Coronary artery (tissue), 2 donors: ENCODE measurements at regions not wholly inside any gene's neighbourhood (a gene's known extent, or its start where the extent isn't known, plus 50 kb on each side); places are given as distances from the start of the nearest gene placed in this dataset.

Experiments used
- DNase-seq: peaks from one replicate; pipeline ENCODE4 v3.0.0-alpha.2; 2017; ENCODE audit warnings: low spot score
- H3K27ac ChIP-seq, 2 donors: fragments of 200-600 bp; sonication (generic); one replicate each; pipeline ENCODE4 v1.5.1; 2016 to 2019
- H3K4me3 ChIP-seq: fragments of 200-600 bp; sonication (generic); 2 replicates; pipeline ENCODE4 v1.5.1; 2016; ENCODE audit warnings: mild to moderate bottlenecking, moderate library complexity
- TF ChIP-seq, protein P1 (sequence below): fragments of 200-600 bp; sonication (generic); IDR thresholded peaks from one replicate; pipeline ENCODE4 v1.5.1; 2019; ENCODE audit warnings: antibody characterized with exemption

DNA sequence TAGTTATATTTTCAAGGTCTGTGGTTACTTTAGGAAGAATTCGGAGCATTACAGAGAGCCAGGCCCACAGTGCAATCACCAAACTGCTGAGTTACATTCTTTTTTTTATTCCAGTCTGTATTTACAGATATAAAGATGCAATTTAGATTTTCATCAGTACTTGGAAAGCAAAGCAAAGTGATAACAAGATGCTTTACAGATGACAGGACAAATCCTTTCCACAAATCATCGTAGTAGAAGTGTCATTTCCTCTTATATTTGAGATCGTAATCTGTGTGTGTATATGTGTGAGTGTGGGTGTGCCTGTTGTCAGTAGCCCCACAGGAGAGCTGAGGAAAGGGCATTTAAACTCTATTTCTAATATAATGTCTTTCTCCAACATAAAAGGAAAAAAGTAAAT, 1893.7 kb downstream of the STIM2 start:
- TF ChIP-seq, protein P1, sequence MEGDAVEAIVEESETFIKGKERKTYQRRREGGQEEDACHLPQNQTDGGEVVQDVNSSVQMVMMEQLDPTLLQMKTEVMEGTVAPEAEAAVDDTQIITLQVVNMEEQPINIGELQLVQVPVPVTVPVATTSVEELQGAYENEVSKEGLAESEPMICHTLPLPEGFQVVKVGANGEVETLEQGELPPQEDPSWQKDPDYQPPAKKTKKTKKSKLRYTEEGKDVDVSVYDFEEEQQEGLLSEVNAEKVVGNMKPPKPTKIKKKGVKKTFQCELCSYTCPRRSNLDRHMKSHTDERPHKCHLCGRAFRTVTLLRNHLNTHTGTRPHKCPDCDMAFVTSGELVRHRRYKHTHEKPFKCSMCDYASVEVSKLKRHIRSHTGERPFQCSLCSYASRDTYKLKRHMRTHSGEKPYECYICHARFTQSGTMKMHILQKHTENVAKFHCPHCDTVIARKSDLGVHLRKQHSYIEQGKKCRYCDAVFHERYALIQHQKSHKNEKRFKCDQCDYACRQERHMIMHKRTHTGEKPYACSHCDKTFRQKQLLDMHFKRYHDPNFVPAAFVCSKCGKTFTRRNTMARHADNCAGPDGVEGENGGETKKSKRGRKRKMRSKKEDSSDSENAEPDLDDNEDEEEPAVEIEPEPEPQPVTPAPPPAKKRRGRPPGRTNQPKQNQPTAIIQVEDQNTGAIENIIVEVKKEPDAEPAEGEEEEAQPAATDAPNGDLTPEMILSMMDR, result no peak
- no peak overlapping the region for H3K4me3 ChIP-seq
- no peak for DNase-seq

GRCh38 chr4:28755081-28755480, 1894.4 kb downstream of the STIM2 start:
- DNase-seq, result no peak
- TF ChIP-seq, protein P1, result no peak
- H3K4me3 ChIP-seq, result no peak overlapping the region
- H3K27ac ChIP-seq, result no peak overlapping the region

More for the DNA sequence above, 1893.7 kb downstream of the STIM2 start:
- H3K27ac ChIP-seq, result no peak overlapping the region

DNA sequence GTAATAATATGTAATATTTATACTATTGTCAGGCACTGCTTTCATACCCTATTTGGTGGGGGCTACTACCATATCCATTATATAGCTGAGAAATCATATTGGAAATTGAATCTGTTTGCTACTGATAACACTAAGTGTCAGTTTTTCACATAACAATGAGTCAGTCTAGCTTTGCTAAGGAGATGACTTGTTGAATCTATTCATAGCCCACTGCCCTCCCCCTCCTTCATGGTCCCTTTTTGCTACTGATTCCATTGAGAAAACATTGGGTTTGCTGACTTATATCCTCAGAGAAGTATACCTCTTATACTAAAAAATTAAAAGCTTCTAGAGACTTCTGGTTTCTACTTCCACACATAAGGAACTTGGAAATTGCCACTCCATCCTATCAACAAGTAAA, 1898.4 kb downstream of the STIM2 start:
- TF ChIP-seq, protein P1, result no peak
- no peak overlapping the region for H3K4me3 ChIP-seq
- DNase-seq, result no peak

GRCh38 chr4:28760003-28760402, 1899.4 kb downstream of the STIM2 start:
- Histone ChIP-seq H3K27ac (no peak overlapping the region), H3K4me3 (no peak overlapping the region)
- TF ChIP-seq, protein P1, result no peak
- no peak for DNase-seq

More for the DNA sequence above, 1898.4 kb downstream of the STIM2 start:
- H3K27ac ChIP-seq, result no peak overlapping the region

GRCh38 chr4:28772066-28772465, 1911.4 kb downstream of the STIM2 start:
- no peak overlapping the region for H3K4me3 ChIP-seq
- TF ChIP-seq, protein P1, result no peak
- no peak for DNase-seq
- no peak overlapping the region for H3K27ac ChIP-seq

DNA sequence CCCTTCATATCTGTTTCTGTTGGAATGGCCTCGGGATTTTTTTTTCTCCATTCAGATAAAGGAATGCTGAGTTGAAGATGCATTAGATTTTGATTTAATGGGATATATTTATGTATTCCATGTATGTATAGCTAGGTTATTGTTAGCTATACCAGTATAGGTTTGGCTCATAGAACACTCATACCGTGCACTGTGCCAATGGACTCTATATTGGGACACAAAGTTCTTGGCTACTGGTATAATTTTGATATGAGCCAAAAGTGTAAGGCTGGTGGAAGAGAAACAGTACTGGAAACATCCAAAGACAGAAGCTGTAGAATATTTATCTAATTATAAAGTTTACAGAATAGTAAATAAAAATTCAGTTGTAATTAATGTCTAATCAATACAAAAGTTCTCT, 1912.1 kb downstream of the STIM2 start:
- no peak overlapping the region for H3K27ac ChIP-seq

DNA sequence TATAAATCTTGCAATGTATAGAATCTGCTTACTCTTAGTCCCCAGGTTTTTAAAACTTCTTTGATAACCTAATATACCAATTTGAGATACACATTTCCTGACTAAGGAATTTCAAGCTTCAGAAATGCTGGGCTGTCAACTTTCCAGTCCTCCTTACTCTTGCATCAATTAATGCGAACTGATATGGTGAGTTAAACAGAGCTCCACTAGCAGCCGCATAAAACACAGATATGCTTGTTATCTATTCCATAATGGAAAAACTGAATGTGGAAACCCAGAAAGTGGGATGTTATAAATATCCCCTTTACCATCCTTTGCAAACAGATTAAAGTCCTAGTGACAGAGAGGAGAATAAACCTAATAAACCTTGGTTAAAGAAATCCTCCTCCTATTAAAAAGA, 1913.7 kb downstream of the STIM2 start:
- H3K27ac ChIP-seq, result no peak overlapping the region
- no peak for DNase-seq
- H3K4me3 ChIP-seq, result no peak overlapping the region
- TF ChIP-seq, protein P1, result no peak

More for the DNA sequence above, 1912.1 kb downstream of the STIM2 start:
- DNase-seq, result no peak
- TF ChIP-seq, protein P1, result no peak
- no peak overlapping the region for H3K4me3 ChIP-seq
